NCI-H1436 treated with DMSO at 0.1 percent for 48 hours (cell line): ENCODE measurements at regions not wholly inside any gene's neighbourhood (a gene's known extent, or its start where the extent isn't known, plus 50 kb on each side); places are given as distances from the start of the nearest gene placed in this dataset.
"Not testable (repeated sequence)": the region's sequence is repeated elsewhere in the genome, so short reads cannot be mapped to it uniquely, and the experiment has no call there.

Source experiments
- DNase-seq: peaks from one replicate; lab custom pipeline; 2025; lab: John Stamatoyannopoulos, UW

DNA sequence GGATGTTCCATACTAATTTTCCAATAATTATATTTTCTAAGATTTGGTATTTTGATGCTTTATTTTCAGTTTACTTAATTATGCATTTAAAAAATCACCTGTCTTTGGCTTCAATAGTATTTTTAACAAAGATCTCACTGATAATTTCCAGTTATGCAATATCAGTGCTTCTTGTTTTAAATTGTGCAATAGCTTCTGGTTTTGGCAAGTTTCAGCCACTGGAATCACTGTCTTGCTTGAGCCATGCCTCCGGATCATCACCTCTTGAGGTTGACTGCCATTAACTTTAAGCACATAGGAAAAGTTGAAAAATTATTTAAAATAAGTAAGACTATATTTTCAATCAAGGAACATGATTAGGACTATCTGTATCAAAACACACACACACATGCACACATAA lies 1242.1 kb downstream of the HACE1 start:
- DNase-seq = no peak

DNA sequence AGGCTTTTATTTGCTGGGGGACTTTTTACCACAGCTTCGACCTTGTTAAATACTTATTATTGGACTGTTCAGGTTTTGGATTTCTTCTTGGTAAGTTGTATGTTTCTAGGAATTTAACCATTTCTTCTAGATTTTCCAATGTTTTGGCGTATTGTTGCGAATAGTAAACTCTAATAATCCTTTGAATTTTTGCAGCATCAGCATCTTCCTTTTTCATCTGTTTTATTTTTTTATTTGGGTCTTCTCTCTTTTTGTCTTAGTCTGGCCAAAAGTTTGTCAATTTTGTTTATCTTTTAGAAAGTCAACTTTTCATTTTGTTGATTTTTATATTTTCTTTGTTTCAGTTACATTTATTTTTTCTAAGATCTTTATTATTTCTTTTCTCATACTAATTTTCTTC lies 1272.0 kb downstream of the HACE1 start:
- DNase-seq = no peak

- no peak for DNase-seq
Observed at GRCh38 chr6:103578115-103578514, 1281.6 kb downstream of the HACE1 start.

- no peak for DNase-seq
Observed at GRCh38 chr6:103570431-103570830, 1289.3 kb downstream of the HACE1 start.

GRCh38 chr6:103554911-103555310 lies 1304.8 kb downstream of the HACE1 start:
- no peak for DNase-seq

- DNase-seq = no peak
Observed at GRCh38 chr6:103538381-103538780, 1321.3 kb downstream of the HACE1 start.

DNA sequence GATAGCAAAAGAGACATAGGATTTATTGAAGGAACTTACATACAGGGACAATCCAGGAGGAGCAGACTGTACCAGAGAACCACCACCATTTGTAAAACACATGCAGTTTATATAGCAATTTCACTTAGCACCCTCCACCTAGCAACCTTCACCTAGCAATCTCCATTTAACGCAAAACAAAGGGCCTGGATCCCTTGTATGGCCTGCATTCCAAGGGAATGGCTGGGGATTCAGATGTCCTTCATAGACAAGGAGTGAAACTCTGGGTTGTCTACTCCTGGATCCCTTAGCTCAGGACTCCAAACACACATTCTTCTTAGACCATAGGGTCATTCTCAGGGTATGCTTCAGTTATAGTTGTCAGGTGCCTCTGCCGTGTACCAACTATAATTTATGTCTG lies 1324.9 kb downstream of the HACE1 start:
- no peak for DNase-seq

DNA sequence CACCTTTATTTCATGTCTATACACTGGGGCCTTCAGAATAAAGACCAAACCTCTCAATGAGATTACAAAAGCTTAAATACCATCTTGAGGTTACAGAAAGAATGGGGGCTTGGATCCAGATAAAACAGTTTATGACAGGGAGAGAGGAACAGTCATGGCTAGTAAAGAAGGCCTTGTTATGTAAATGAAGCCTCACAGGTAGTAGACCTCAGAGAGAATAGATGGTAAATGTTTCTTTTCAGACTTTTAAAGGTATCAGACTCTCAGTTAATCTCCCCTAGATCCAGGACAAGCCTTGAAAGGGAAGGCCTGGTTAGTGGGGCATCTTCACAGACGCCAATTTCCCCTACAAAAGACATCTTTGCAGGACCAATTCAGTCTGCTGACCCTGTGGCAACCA lies 1325.6 kb downstream of the HACE1 start:
- DNase-seq = no peak

- no peak for DNase-seq
Observed at GRCh38 chr6:103522045-103522444, 1337.7 kb downstream of the HACE1 start.

GRCh38 chr6:103516336-103516735 lies 1343.4 kb downstream of the HACE1 start:
- DNase-seq = no peak

DNA sequence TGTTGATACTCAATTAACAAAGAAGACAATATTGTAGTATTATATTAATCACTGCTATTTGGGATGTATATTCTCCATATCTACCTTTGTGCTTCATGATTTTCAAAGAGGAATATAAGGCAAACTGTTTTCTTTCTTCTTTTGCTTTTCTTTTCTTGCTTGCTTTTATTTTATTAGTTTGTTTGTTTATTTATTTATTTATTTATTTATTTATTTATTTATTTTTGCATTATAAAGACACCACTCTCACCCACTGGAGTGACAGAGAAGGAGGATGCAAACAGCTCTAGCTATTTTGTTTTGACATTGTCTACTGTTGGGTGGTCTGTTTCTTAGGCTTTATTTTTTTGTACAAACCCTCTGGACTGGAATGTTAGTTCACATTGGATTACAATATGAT lies 1352.7 kb downstream of the HACE1 start:
- no peak for DNase-seq

- no peak for DNase-seq
Observed at GRCh38 chr6:103505155-103505518, 1354.6 kb downstream of the HACE1 start.

- DNase-seq = no peak
Observed at GRCh38 chr6:103504501-103505154, 1355.1 kb downstream of the HACE1 start.

- not testable (repeated sequence) for DNase-seq
Observed at GRCh38 chr6:103496588-103496987, 1363.1 kb downstream of the HACE1 start.

- no peak for DNase-seq
Observed at GRCh38 chr6:103456652-103457051, 1403.1 kb downstream of the HACE1 start.

- DNase-seq = no peak
Observed at GRCh38 chr6:103455275-103455674, 1404.4 kb downstream of the HACE1 start.

- no peak for DNase-seq
Observed at GRCh38 chr6:103409475-103409874, 1450.2 kb downstream of the HACE1 start.

GRCh38 chr6:103405321-103405720 lies 1454.4 kb downstream of the HACE1 start:
- no peak for DNase-seq

DNA sequence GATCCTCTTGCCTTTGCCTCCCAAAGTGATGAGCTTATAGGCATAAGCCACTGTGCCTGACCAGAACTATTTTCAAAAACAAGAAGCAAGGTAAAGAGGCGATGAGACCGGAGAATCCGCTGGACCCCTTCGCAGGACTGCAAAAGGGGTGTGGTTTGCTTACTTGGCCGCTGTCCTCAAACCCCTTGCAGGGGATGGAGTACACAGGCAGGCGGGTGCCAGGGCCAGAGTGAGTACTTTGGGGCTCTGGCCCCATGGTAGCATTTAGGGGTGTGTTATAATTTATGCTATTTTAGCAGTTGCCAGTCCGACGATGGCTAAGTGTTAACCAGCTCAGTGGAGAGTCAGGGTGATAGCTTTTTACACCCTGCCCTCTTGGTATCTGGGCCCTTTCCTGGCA lies 1454.9 kb downstream of the HACE1 start:
- no peak for DNase-seq

- DNase-seq = no peak
Observed at GRCh38 chr6:103396768-103397167, 1463.0 kb downstream of the HACE1 start.

DNA sequence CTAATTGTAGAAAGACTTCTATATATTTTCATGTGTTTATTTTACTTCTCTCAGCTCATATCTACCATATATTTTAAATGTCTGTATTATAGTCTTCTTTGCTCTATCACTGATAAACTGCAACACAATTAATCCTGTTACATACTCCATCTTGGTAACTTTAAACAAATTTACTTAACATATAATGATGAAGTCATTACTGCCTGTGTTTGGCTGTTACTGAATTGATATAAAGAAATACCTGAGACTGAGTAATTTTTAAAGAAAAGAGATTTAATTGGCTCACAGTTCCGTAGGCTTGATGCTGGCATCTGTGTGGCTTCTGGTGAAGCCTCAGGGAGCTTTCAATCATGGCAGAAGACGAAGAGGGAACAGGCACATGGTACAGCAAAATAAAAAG lies 1480.4 kb downstream of the HACE1 start:
- no peak for DNase-seq

DNA sequence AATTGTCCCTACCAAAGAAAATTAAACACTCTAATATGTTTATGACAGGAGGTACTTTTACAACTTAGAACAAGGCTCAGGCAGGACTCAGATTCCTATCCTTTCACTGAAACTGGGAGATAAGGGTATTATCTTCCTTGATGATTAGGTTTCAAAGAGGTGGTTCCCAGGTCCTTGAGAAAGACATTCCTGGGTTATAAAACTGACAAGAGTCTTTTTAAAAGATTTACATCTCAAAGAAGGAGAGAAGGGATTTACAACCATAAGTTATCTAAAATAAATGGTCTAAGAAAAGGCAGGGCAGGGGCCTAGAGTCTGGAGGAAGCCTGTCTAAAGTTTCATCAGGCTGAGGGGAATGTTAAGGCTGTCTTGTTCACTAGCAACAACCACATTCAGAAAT lies 1492.5 kb downstream of the HACE1 start:
- DNase-seq = no peak

GRCh38 chr6:103356531-103356930 lies 1503.2 kb downstream of the HACE1 start:
- no peak for DNase-seq

DNA sequence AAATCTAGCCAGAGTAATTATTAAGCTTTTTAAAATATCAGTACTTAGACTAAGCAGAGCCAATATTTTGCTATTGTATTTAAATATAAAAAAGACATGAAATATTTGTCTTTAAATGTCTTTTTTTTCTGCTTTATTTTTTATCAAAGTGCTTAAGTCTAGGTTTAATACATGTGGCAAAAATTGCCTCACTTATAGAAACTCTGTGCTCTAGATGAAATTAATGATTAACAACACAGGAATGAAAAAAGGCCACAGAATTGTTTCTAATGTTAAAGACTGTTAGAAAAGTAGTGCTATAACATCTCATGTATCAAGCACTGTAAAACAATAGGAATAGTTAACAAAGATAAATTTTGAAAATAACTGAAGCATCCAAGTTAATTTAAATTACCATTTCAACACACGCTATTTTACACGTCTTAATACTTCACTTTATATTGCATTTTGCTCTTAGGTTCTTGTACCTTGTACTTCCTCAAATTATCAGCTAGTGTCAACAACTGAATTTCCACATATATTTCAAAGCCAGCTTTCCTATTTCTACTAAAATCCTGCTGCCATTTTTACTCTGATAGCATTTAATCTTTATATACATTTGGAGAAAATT lies 1515.1 kb downstream of the HACE1 start:
- no peak for DNase-seq
